ENCODE measurements at regions not wholly inside any gene's neighbourhood (a gene's known extent, or its start where the extent isn't known, plus 50 kb on each side); places are given as distances from the start of the nearest gene placed in this dataset.

GRCh38 chr10:36388166-36388565 is 737.2 kb upstream of the ANKRD30A start:
- TF ChIP-seq RAD21 (IDR thresholded peaks at IDR 0.05; ENCODE audit: low read depth) (no peak), EGR1 (IDR thresholded peaks at IDR 0.05) (no peak), TAF1 (IDR thresholded peaks at IDR 0.05; ENCODE audit: low read depth) (no peak), ZBTB7A (IDR thresholded peaks at IDR 0.05; ENCODE audit: low read depth) (no peak), EP300 (IDR thresholded peaks at IDR 0.05; ENCODE audit: borderline replicate concordance) (no peak), TCF12 (IDR thresholded peaks at IDR 0.05; ENCODE audit: low read depth) (no peak), MAX (IDR thresholded peaks at IDR 0.05) (no peak), REST (IDR thresholded peaks at IDR 0.05; ENCODE audit: low read depth) (no peak)
